HepG2 (cell line): ENCODE measurements at regions not wholly inside any gene's neighbourhood (a gene's known extent, or its start where the extent isn't known, plus 50 kb on each side); places are given as distances from the start of the nearest gene placed in this dataset.

ENCODE experiments used
- ATAC-seq: fragments of 200-7000 bp; cut with Tn5 transposase; 3 replicates; pipeline ENCODE4 v1.9.1; 2020; ENCODE audit warnings: mild to moderate bottlenecking, moderate library complexity
- BruUV-seq: library from RNA; stranded (reverse); fragments of 400-500 nt; replicated peaks from 2 replicates; lab custom pipeline; 2021; lab: Mats Ljungman, UMichigan
- CTCF ChIA-PET: fragments of 300-600 bp; formaldehyde crosslinking; extraction: SDS; loops from one replicate; lab custom pipeline; 2021; ENCODE audit warnings: low total read pairs, inconsistent platforms, low intra/inter-chr PET ratio; lab: Yijun Ruan, JAX
- POLR2A ChIA-PET: fragments of 350-600 bp; sonication (Branson Sonifier 250); formaldehyde crosslinking; loops from one replicate; lab custom pipeline; 2020; ENCODE audit warnings: antibody characterized with exemption, inconsistent platforms; lab: Yijun Ruan, JAX
- DNase-seq: peaks from one replicate; pipeline ENCODE4 v3.0.0-alpha.2; 2015; ENCODE audit warnings: low spot score
- FAIRE-seq: peaks from 3 replicates; lab custom pipeline; 2011; peaks lifted over from hg19 to GRCh38; lab: Jason Lieb, UNC
- H2AFZ ChIP-seq: one replicate; pipeline ENCODE4 v1.6.1; 2011; ENCODE audit warnings: low read length, inconsistent platforms
- H3K27ac ChIP-seq: fragments of 300-600 bp; 3 replicates; pipeline ENCODE4 v1.8.0; 2011; ENCODE audit warnings: mixed run types, mild to moderate bottlenecking, mixed read lengths, low read length, inconsistent platforms; ENCODE audit not compliant: insufficient read depth; ENCODE audit errors: extremely low read length
- H3K27me3 ChIP-seq, 2 experiments: fragments of 200-600 bp in 1 of 2; 2 replicates in 1 of 2; 3 replicates in 1 of 2; pipeline versions ENCODE4 v1.6.0 to v1.8.0; 2011; ENCODE audit warnings: low read length in 2 of 2, mild to moderate bottlenecking in 2 of 2, moderate library complexity in 2 of 2, inconsistent platforms in 1 of 2; ENCODE audit not compliant: insufficient read depth in 2 of 2, control insufficient read depth in 1 of 2
- H3K36me3 ChIP-seq, 2 experiments: fragments of 200-600 bp in 1 of 2; replicated peaks in 1 of 2; 2 replicates in 1 of 2; 3 replicates in 1 of 2; pipeline versions ENCODE4 v1.5.1 to v1.8.0; 2011; ENCODE audit warnings: low read length in 2 of 2, inconsistent platforms in 1 of 2; ENCODE audit not compliant: insufficient read depth in 2 of 2, control insufficient read depth in 1 of 2
- H3K4me1 ChIP-seq: 2 replicates; pipeline ENCODE4 v1.5.1; 2012; ENCODE audit warnings: low read length, inconsistent platforms; ENCODE audit not compliant: insufficient read depth
- H3K4me2 ChIP-seq: 2 replicates; pipeline ENCODE4 v1.6.0; 2011; ENCODE audit warnings: low read depth, low read length, inconsistent platforms
- H3K4me3 ChIP-seq, 3 experiments: fragments of 200-600 bp in 1 of 3; sonication (generic), shearing (Covaris generic) in 1 of 3; replicated peaks in 1 of 3; 2 replicates each; pipeline ENCODE4 v1.5.1; 2011 to 2016; ENCODE audit warnings: low read length in 3 of 3, inconsistent platforms in 2 of 3, low read depth in 2 of 3, mild to moderate bottlenecking in 2 of 3, control low read depth in 1 of 3, mixed read lengths in 1 of 3; ENCODE audit not compliant: insufficient read depth in 1 of 3
- H3K79me2 ChIP-seq: one replicate; pipeline ENCODE4 v1.6.1; 2011; ENCODE audit warnings: low read length, inconsistent platforms; ENCODE audit not compliant: insufficient read depth
- H3K9ac ChIP-seq: 2 replicates; pipeline ENCODE4 v1.6.0; 2011; ENCODE audit warnings: mild to moderate bottlenecking, low read depth, low read length, inconsistent platforms; ENCODE audit not compliant: insufficient read depth
- H3K9me3 ChIP-seq: 2 replicates; pipeline ENCODE4 v1.5.1; 2012; ENCODE audit warnings: mild to moderate bottlenecking, low read length
- H4K20me1 ChIP-seq: 2 replicates; pipeline ENCODE4 v1.6.0; 2011; ENCODE audit warnings: inconsistent platforms, mild to moderate bottlenecking, low read length, moderate library complexity; ENCODE audit not compliant: insufficient read depth
- BCL6 ChIP-seq: IDR thresholded peaks from 2 replicates; pipeline ENCODE4 v1.6.1; 2016; ENCODE audit warnings: missing genetic modification reagents, missing compliant biosample characterization
- EP300 ChIP-seq, 3 experiments: sonication (generic) in 1 of 3; formaldehyde crosslinking in 1 of 3; IDR thresholded peaks; 2 replicates each; pipeline versions ENCODE4 v1.5.1 to v1.6.1; 2011 to 2020; ENCODE audit warnings: low read depth in 2 of 3, low read length in 2 of 3, borderline replicate concordance in 1 of 3, improper control_type of control experiment in 1 of 3, mild to moderate bottlenecking in 1 of 3, missing genetic modification reagents in 1 of 3, moderate library complexity in 1 of 3
- FOXC1 ChIP-seq: sonication (generic); formaldehyde crosslinking; IDR thresholded peaks from 2 replicates; pipeline ENCODE4 v1.8.0; 2022; ENCODE audit warnings: mild to moderate bottlenecking, missing genetic modification reagents, borderline replicate concordance
- HOXA3 ChIP-seq: sonication (generic); formaldehyde crosslinking; IDR thresholded peaks from 2 replicates; pipeline ENCODE4 v1.5.0; 2020; ENCODE audit warnings: missing genetic modification reagents
- MBD4 ChIP-seq: IDR thresholded peaks from 2 replicates; pipeline ENCODE4 v1.6.1; 2012; ENCODE audit warnings: low read length, inconsistent platforms, borderline replicate concordance
- MTF2 ChIP-seq: sonication (generic); formaldehyde crosslinking; IDR thresholded peaks from 2 replicates; pipeline ENCODE4 v1.5.0; 2020; ENCODE audit warnings: missing genetic modification reagents, borderline replicate concordance
- NCOA2 ChIP-seq: sonication (generic); formaldehyde crosslinking; IDR thresholded peaks from 2 replicates; pipeline ENCODE4 v1.8.0; 2022; ENCODE audit warnings: inconsistent platforms
- POLR2AphosphoS2 ChIP-seq: IDR thresholded peaks from 2 replicates; pipeline ENCODE4 v1.6.1; 2011; ENCODE audit warnings: low read depth, low read length, improper control_type of control experiment
- RXRB ChIP-seq: IDR thresholded peaks from 2 replicates; pipeline ENCODE4 v1.6.1; 2016; ENCODE audit warnings: borderline replicate concordance, missing genetic modification reagents, missing compliant biosample characterization
- SOX6 ChIP-seq, 2 experiments: fragments of 450-650 bp in 1 of 2; sonication (generic) in 1 of 2; formaldehyde crosslinking in 1 of 2; IDR thresholded peaks; 2 replicates each; pipeline versions ENCODE4 v1.4.0 to v1.6.1; 2017 to 2020; ENCODE audit warnings: antibody characterized with exemption in 1 of 2, mild to moderate bottlenecking in 1 of 2, missing genetic modification reagents in 1 of 2
- ZFP1 ChIP-seq: IDR thresholded peaks from 2 replicates; pipeline ENCODE4 v1.6.1; 2016
- ZNF335 ChIP-seq: sonication (generic); formaldehyde crosslinking; IDR thresholded peaks from 2 replicates; pipeline ENCODE4 v1.4.0; 2020; ENCODE audit warnings: missing genetic modification reagents
- WGBS: methylation state at CpG from one replicate; pipeline ENCODE4 v1.1.6; 2017; ENCODE audit warnings: low lambda C conversion rate; 5-methylcytosine and 5-hydroxymethylcytosine counted together
- in situ Hi-C: cut with HindIII; loops from 2 replicates; pipeline ENCODE4 v1.10.0; 2017; ENCODE audit warnings: low pct_unique_long_range_greater_than_20kb; ENCODE audit not compliant: extremely low pct_ligation_motif_present
- intact Hi-C: fragments of 100-400 bp; cut with micrococcal nuclease; formaldehyde crosslinking; loops from one replicate; pipeline ENCODE4 v1.10.0; 2022; ENCODE audit not compliant: unreplicated experiment
- TF ChIP-seq, protein P1 (sequence below), 2 experiments: sonication (generic) in 1 of 2; formaldehyde crosslinking in 1 of 2; IDR thresholded peaks; 2 replicates each; pipeline versions ENCODE4 v1.4.0 to v1.6.1; 2016 to 2020; ENCODE audit warnings: borderline replicate concordance in 1 of 2, low read depth in 1 of 2, mild to moderate bottlenecking in 1 of 2, missing genetic modification reagents in 1 of 2
- TF ChIP-seq, protein P2 (sequence below): sonication (generic); formaldehyde crosslinking; IDR thresholded peaks from 2 replicates; pipeline ENCODE4 v1.5.0; 2020; ENCODE audit warnings: mild to moderate bottlenecking, missing genetic modification reagents

DNA sequence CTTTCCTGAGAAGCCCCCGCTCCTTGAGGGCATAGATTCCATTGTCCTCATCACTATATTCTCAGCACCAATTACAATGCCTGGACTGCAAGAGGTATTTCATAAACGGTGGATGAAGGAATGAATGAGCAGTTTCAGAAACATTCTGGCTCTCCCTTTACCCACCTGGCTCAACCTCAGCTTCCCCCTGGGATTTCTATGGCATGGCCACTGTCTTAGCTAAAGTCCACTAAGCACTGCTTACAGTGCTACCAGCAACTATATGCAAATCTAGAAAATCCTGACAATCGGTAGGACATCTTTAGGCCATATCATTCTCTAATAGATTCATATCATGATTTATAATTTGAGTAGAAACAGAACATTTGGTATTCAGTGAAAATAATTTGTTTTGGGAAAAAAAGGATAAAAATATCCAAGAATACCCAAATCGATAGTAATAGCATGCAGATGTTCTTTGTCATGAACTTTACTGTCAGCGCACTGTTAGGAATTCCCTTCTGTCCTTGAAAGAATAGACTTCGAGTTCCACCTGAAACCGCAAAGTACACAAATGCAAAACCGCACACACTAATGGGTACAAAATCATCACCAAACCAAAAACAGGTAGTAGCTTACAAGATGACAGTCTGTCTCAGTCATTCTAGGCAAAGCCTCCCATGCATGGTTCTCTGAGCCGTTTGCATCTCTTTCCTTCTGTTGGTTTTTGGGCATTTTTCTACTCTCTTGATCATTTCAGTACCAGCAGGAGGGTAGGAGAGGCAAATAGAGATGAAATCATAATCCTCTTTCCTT lies 303.6 kb upstream of the ID2 start:
- peak overlapping the region; percentile 3; the same call in 1 of the 2 replicates for H3K4me2 ChIP-seq
- H2AFZ ChIP-seq, result no peak overlapping the region
- peaks cover 3% of the 10 kb centered on the region for H3K9me3 ChIP-seq
- DNase-seq (peak; percentile 79), FAIRE-seq (peak; percentile 83), ATAC-seq (peak; percentile 88)
- H3K9ac ChIP-seq, result no peak overlapping the region
- no peaks in the 10 kb centered on the region for H3K79me2 ChIP-seq
- WGBS, result 26% methylated on average over 9 of the region's 9 CpGs
- peaks cover 30% of the 10 kb centered on the region for H3K4me1 ChIP-seq
- intact Hi-C loops, result no loop called here
- ChIA-PET CTCF (no interaction called here), POLR2A (interaction anchor here (1.3 kb wide), 2 partner anchors 14 to 35 kb away, joined by 3 to 5 read pairs; no protein-coding TSS in a partner anchor)
- H3K36me3 ChIP-seq, result no peaks in the 10 kb centered on the region
- in situ Hi-C loops, result no loop called here
- H3K27me3 ChIP-seq, result peaks cover 0 to 16% of the 10 kb centered on the region in 2 experiments; a peak in 3 of 5 replicates
- H4K20me1 ChIP-seq, result no peaks in the 10 kb centered on the region
- no peak overlapping the region for H3K4me3 ChIP-seq
- H3K27ac ChIP-seq, result no peak overlapping the region
- BruUV-seq, result no TSS peak
- TF ChIP-seq ZFP1 (CRISPR knock-in tag), result 0 out of 2 replicates have a peak, but pooled peaks have one; percentile 51
- peak in 1 of 2 experiments; percentile 82; a peak in 2 of 4 replicates for TF ChIP-seq EP300 (IDR thresholded peaks at IDR 0.05; ENCODE audit: low read depth in 2 of 2, low read length in 2 of 2)
- TF ChIP-seq EP300 (CRISPR knock-in tag; IDR thresholded peaks at IDR 0.05; ENCODE audit: borderline replicate concordance), result no peak
- peak; percentile 61; the same call in 1 of the 2 replicates for TF ChIP-seq RXRB (CRISPR knock-in tag)
- peak; percentile 29; the same call in 1 of the 2 replicates for TF ChIP-seq HOXA3
- TF ChIP-seq FOXC1 (CRISPR knock-in tag), result 0 out of 2 replicates have a peak, but pooled peaks have one; percentile 39
- TF ChIP-seq, protein P1, sequence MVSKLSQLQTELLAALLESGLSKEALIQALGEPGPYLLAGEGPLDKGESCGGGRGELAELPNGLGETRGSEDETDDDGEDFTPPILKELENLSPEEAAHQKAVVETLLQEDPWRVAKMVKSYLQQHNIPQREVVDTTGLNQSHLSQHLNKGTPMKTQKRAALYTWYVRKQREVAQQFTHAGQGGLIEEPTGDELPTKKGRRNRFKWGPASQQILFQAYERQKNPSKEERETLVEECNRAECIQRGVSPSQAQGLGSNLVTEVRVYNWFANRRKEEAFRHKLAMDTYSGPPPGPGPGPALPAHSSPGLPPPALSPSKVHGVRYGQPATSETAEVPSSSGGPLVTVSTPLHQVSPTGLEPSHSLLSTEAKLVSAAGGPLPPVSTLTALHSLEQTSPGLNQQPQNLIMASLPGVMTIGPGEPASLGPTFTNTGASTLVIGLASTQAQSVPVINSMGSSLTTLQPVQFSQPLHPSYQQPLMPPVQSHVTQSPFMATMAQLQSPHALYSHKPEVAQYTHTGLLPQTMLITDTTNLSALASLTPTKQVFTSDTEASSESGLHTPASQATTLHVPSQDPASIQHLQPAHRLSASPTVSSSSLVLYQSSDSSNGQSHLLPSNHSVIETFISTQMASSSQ (IDR thresholded peaks at IDR 0.05; ENCODE audit: low read depth), result 0 out of 2 replicates have a peak, but pooled peaks have one; percentile 24
- TF ChIP-seq, protein P1 (CRISPR knock-in tag; IDR thresholded peaks at IDR 0.05; ENCODE audit: borderline replicate concordance), result no peak
- 0 out of 2 replicates have a peak, but pooled peaks have one; percentile 5 for TF ChIP-seq ZNF335 (CRISPR knock-in tag)
- peak; percentile 72 for TF ChIP-seq MBD4
- peak; percentile 67; the same call in 1 of the 2 replicates for TF ChIP-seq NCOA2
- TF ChIP-seq, protein P2, sequence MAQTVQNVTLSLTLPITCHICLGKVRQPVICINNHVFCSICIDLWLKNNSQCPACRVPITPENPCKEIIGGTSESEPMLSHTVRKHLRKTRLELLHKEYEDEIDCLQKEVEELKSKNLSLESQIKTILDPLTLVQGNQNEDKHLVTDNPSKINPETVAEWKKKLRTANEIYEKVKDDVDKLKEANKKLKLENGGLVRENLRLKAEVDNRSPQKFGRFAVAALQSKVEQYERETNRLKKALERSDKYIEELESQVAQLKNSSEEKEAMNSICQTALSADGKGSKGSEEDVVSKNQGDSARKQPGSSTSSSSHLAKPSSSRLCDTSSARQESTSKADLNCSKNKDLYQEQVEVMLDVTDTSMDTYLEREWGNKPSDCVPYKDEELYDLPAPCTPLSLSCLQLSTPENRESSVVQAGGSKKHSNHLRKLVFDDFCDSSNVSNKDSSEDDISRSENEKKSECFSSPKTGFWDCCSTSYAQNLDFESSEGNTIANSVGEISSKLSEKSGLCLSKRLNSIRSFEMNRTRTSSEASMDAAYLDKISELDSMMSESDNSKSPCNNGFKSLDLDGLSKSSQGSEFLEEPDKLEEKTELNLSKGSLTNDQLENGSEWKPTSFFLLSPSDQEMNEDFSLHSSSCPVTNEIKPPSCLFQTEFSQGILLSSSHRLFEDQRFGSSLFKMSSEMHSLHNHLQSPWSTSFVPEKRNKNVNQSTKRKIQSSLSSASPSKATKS, result no peak
- TF ChIP-seq SOX6 (IDR thresholded peaks at IDR 0.05), result no peak
- TF ChIP-seq SOX6 (CRISPR knock-in tag; IDR thresholded peaks at IDR 0.05), result peak; percentile 91
- no peak for TF ChIP-seq MTF2
- TF ChIP-seq BCL6 (CRISPR knock-in tag), result peak; percentile 91
- no peak for TF ChIP-seq POLR2AphosphoS2
